GM13977 (cell line): ENCODE measurements at regions not wholly inside any gene's neighbourhood (a gene's known extent, or its start where the extent isn't known, plus 50 kb on each side); places are given as distances from the start of the nearest gene placed in this dataset.

ENCODE experiments used
- DNase-seq: peaks from one replicate; pipeline ENCODE4 v3.0.0; 2012; ENCODE audit warnings: low spot score
- in situ Hi-C: fragments of 300-500 bp; cut with MboI; formaldehyde crosslinking; loops from one replicate; pipeline ENCODE4 v1.12.0; 2022; ENCODE audit warnings: low sequenced_read_pairs, low pct_unique_long_range_greater_than_20kb, mixed read lengths, inconsistent platforms; ENCODE audit not compliant: unreplicated experiment
- TF ChIP-seq, protein P1 (sequence below): IDR thresholded peaks from 2 replicates; pipeline ENCODE4 v1.5.1; 2012; ENCODE audit warnings: mild to moderate bottlenecking, control low read depth; ENCODE audit not compliant: insufficient read depth; ENCODE audit errors: extremely low read depth, missing control alignments

DNA sequence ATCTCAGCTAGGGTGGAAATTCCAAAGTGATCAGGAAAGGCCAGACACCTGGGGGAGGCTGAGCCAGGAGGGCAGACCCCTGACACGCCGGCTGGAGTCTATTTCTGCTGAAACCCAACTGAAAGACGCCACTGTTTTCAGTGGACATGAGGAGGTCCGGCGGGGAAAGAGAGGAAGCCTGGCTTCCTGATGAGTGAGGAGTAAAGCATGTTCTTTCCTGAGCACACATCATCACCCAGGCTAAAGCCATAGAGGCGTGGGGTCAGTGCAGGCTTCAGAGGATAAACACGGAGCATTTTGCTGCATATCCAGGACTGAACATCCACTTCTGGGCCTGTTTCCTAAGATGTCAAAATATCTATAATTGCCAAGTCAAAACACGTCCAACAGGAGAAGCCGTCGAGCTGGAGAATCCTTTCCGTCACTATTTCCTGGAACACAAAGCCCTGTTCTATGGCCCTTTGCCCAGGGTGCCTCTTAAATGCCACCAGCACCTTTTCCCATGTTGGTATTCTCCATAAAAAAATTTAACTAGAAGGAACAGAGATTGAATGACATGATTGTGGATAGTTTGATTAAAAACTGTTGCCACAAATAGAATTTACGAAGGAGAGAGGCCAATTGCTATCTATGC lies 597.9 kb upstream of the ADAMTS16 start:
- TF ChIP-seq, protein P1, sequence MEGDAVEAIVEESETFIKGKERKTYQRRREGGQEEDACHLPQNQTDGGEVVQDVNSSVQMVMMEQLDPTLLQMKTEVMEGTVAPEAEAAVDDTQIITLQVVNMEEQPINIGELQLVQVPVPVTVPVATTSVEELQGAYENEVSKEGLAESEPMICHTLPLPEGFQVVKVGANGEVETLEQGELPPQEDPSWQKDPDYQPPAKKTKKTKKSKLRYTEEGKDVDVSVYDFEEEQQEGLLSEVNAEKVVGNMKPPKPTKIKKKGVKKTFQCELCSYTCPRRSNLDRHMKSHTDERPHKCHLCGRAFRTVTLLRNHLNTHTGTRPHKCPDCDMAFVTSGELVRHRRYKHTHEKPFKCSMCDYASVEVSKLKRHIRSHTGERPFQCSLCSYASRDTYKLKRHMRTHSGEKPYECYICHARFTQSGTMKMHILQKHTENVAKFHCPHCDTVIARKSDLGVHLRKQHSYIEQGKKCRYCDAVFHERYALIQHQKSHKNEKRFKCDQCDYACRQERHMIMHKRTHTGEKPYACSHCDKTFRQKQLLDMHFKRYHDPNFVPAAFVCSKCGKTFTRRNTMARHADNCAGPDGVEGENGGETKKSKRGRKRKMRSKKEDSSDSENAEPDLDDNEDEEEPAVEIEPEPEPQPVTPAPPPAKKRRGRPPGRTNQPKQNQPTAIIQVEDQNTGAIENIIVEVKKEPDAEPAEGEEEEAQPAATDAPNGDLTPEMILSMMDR: no peak
- in situ Hi-C loops: no loop called here
- DNase-seq: no peak

DNA sequence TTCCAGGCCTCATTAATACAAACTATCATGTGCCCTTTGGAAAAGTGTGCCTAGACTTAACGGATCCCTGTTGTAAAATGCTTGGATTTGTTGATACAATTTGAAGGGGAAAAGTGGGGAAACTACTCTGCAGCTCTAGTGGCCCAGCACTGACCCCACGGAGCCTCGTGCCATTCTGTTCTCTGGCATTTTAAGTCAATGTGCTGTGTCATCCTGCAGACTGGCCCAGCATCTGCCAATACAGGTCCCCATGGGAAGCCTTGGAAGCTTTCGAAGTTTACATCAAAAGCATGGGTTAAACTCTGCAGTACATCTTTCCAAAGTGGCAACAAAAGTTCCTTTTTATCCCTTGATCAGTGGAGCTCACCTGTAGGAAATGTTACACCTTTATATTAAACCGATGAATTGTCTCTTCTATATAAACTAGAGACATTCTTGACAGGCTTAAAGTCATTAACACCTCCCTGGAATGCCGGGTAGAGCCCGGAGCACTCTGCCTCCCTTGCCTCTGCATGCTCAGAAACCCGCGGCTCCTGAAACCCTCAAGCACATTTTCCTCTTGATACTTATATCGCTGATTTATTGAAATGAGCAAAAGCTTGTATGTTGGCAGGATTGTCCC lies 596.0 kb upstream of the ADAMTS16 start:
- no peak for DNase-seq
- in situ Hi-C loops: no loop called here
- TF ChIP-seq, protein P1: no peak

DNA sequence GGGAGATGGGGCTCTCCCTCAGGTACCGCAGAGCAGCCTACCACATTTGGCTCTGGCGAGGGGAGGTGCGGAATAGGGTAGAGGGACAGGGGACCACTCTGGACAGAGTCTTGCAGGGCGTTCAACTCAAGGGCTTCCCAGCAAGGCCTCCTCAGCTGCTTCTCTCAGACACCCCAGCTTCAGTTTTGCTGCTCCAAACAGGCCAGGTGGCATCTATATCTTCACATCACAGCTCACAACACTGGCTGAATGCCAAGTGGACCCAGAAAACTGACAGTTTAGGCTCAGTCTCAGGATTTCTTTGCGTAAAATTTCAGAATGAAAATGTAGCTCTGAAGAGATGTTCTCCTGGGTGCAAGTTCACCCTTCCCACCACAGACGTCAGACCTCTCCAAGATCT lies 592.6 kb upstream of the ADAMTS16 start:
- no peak for DNase-seq
- in situ Hi-C loops: no loop called here
- TF ChIP-seq, protein P1: no peak

DNA sequence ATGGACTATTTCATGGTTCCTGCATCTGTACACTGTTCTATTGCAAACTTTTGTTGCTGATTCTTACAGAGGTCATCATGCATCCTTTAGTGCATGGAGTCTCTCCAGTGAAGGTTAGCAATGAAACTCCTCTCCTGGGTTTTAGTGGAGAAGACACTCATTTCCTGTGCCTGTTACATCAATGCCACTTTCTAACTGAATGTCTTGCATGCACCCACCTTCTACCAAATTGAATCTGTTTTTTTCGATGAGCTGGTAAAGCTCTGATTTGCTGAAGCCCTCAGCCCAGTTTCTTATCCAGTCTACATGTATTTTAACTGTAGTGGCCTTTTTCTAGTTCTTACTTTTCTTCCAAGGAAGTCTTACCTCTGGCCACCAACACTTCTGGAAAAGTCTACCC lies 591.8 kb upstream of the ADAMTS16 start:
- TF ChIP-seq, protein P1: no peak
- in situ Hi-C loops: no loop called here
- no peak for DNase-seq

DNA sequence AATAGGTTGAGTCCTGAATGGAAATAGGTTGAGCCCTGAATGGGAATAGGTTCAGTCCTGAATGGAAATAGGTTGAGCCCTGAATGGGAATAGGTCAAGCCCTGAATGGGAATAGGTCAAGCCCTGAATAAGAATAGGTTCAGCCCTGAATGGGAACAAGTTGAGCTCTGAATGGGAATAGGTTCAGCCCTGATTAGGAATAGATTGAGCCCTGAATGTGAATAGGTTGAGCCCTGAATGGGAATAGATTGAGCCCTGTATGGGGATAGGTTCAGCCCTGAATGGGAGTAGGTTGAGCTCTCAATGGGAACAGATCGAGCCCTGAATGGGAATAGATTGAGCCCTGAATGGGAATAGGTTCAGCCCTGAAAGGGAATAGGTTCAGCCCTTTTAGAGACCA lies 590.8 kb upstream of the ADAMTS16 start:
- TF ChIP-seq, protein P1: no peak
- DNase-seq: no peak
- in situ Hi-C loops: no loop called here

DNA sequence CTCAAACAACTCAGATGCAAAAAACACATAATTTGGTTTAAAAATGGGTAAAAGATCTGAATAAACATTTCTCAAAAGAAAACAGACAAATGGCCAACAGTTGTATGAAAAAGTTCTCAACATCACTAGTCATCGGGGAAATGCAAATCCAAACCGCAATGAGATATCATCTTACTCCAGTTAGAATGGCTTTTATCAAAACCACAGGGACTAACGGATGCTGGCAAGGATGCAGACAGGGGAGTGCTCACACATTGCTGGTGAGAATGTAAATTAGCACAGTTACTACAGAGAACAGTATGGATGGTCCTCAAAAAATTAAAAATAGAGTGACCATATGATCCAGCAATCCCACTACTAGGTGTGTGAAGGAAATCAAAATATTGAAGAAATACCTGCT lies 589.1 kb upstream of the ADAMTS16 start:
- no peak for DNase-seq
- in situ Hi-C loops: no loop called here
- TF ChIP-seq, protein P1: no peak
